DOHH2 (cell line): ENCODE measurements at regions not wholly inside any gene's neighbourhood (a gene's known extent, or its start where the extent isn't known, plus 50 kb on each side); places are given as distances from the start of the nearest gene placed in this dataset.

ENCODE experiments used
- H3F3A ChIP-seq: fragments of 200-600 bp; sonication (generic), shearing (Covaris generic); 2 replicates; pipeline ENCODE4 v1.6.0; 2016; ENCODE audit warnings: antibody characterized with exemption, mild to moderate bottlenecking; ENCODE audit not compliant: control insufficient read depth, insufficient read depth
- H3K27ac ChIP-seq: fragments of 200-600 bp; sonication (generic); 2 replicates; pipeline ENCODE4 v1.5.1; 2014; ENCODE audit warnings: low read depth, mild to moderate bottlenecking, low read length, moderate library complexity
- H3K27me3 ChIP-seq: fragments of 200-600 bp; sonication (generic); 2 replicates; pipeline ENCODE4 v1.6.1; 2014; ENCODE audit warnings: mild to moderate bottlenecking, low read length, mixed read lengths; ENCODE audit not compliant: control insufficient read depth
- H3K36me3 ChIP-seq: fragments of 200-600 bp; sonication (generic); 2 replicates; pipeline ENCODE4 v1.6.1; 2014; ENCODE audit warnings: mild to moderate bottlenecking, low read length, moderate library complexity, mixed read lengths; ENCODE audit not compliant: control insufficient read depth
- H3K4me1 ChIP-seq: fragments of 200-600 bp; sonication (generic); 2 replicates; pipeline ENCODE4 v1.6.1; 2014; ENCODE audit warnings: mild to moderate bottlenecking, low read length, mixed read lengths; ENCODE audit not compliant: control insufficient read depth
- H3K4me2 ChIP-seq: fragments of 200-600 bp; sonication (generic); 2 replicates; pipeline ENCODE4 v1.6.0; 2014; ENCODE audit warnings: mild to moderate bottlenecking, low read length, moderate library complexity
- H3K4me3 ChIP-seq: fragments of 200-600 bp; sonication (generic); 2 replicates; pipeline ENCODE4 v1.5.1; 2014; ENCODE audit warnings: mild to moderate bottlenecking, low read length, mixed read lengths
- H3K79me2 ChIP-seq: fragments of 200-600 bp; sonication (generic); 2 replicates; pipeline ENCODE4 v1.6.1; 2014; ENCODE audit warnings: mild to moderate bottlenecking, low read length, mixed read lengths; ENCODE audit not compliant: control insufficient read depth
- H3K9me2 ChIP-seq: fragments of 200-600 bp; sonication (generic); replicated peaks from 2 replicates; pipeline ENCODE4 v1.6.1; 2014; ENCODE audit warnings: mild to moderate bottlenecking, low read length, mixed read lengths; ENCODE audit not compliant: control insufficient read depth
- H3K9me3 ChIP-seq: fragments of 200-600 bp; sonication (generic); 2 replicates; pipeline ENCODE4 v1.6.1; 2014; ENCODE audit warnings: antibody characterized with exemption, low read length, mixed read lengths; ENCODE audit not compliant: control insufficient read depth, insufficient read depth
- H4K20me1 ChIP-seq: fragments of 200-600 bp; sonication (generic); 2 replicates; pipeline ENCODE4 v1.6.0; 2014; ENCODE audit warnings: low read depth, mild to moderate bottlenecking, antibody characterized with exemption, low read length, moderate library complexity; ENCODE audit not compliant: control insufficient read depth, insufficient read depth
- EZH2phosphoT487 ChIP-seq: fragments of 200-600 bp; sonication (generic); IDR thresholded peaks from 2 replicates; pipeline ENCODE4 v1.6.1; 2017; ENCODE audit warnings: borderline replicate concordance, mild to moderate bottlenecking, antibody characterized with exemption, low read length, moderate library complexity, mixed read lengths
- TF ChIP-seq, protein P1 (sequence below): fragments of 200-600 bp; sonication (generic); IDR thresholded peaks from one replicate; pipeline ENCODE4 v1.5.1; 2014; ENCODE audit warnings: antibody characterized with exemption, mild to moderate bottlenecking, low read depth, low read length; ENCODE audit not compliant: poor library complexity, severe bottlenecking

- H3F3A ChIP-seq = no peaks in the 10 kb centered on the region
- no peaks in the 10 kb centered on the region for H3K36me3 ChIP-seq
- TF ChIP-seq EZH2phosphoT487 = no peak
- TF ChIP-seq, protein P1, sequence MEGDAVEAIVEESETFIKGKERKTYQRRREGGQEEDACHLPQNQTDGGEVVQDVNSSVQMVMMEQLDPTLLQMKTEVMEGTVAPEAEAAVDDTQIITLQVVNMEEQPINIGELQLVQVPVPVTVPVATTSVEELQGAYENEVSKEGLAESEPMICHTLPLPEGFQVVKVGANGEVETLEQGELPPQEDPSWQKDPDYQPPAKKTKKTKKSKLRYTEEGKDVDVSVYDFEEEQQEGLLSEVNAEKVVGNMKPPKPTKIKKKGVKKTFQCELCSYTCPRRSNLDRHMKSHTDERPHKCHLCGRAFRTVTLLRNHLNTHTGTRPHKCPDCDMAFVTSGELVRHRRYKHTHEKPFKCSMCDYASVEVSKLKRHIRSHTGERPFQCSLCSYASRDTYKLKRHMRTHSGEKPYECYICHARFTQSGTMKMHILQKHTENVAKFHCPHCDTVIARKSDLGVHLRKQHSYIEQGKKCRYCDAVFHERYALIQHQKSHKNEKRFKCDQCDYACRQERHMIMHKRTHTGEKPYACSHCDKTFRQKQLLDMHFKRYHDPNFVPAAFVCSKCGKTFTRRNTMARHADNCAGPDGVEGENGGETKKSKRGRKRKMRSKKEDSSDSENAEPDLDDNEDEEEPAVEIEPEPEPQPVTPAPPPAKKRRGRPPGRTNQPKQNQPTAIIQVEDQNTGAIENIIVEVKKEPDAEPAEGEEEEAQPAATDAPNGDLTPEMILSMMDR = no peak
- H3K27ac ChIP-seq = no peak overlapping the region
- H3K9me2 ChIP-seq = no peaks in the 10 kb centered on the region
- no peak overlapping the region for H3K4me2 ChIP-seq
- no peaks in the 10 kb centered on the region for H4K20me1 ChIP-seq
- H3K27me3 ChIP-seq = no peaks in the 10 kb centered on the region
- H3K79me2 ChIP-seq = no peaks in the 10 kb centered on the region
- peaks cover 3% of the 10 kb centered on the region; the same call in 1 of the 2 replicates for H3K9me3 ChIP-seq
- no peaks in the 10 kb centered on the region for H3K4me1 ChIP-seq
- no peak overlapping the region for H3K4me3 ChIP-seq
Measured at GRCh38 chr5:4537489-4537888, 602.6 kb upstream of the ADAMTS16 start.

DNA sequence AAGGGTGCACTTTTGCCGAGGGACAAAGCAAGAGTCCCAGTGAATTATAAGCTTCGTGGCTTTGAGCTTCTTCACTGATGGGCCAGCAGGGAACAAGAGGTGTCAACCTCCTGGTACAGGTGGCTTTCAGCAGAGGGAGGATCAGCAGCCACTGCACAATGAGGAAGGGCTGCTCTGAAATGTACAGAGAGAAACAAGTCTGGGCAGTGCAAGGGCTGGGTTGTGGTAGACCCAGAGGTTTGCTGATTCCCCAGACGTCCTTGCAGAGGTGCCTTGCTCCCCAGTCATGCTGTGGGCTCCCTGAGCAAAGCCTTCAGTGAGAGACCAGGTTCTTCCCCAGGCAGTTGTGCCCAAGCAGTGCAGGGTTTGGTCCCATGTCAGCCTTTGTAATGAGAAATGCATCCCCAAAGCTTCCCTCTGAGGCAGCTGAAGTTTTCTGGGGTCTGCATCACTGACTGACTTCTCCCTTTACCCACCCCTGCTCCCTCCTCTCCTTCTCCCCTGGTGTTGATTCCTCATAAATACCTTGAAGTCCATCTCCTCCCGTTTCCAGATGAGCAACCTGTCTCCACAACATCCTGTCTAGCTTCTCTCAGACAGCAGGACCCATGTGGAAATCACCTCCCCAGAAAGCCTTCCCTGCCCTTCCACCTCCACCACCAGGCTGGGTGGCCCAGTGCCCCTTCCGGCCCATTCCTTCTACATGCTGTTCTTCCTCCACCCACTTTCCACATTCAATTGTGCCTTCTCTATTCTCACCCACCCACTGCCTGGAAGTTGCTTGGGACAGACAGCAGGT is 599.6 kb upstream of the ADAMTS16 start:
- Histone ChIP-seq H3K4me2 (no peak overlapping the region), H3K79me2 (no peaks in the 10 kb centered on the region), H3K36me3 (no peaks in the 10 kb centered on the region), H3K27ac (no peak overlapping the region), H3K27me3 (no peaks in the 10 kb centered on the region), H3K4me1 (no peaks in the 10 kb centered on the region), H3K9me2 (no peaks in the 10 kb centered on the region), H3K4me3 (no peak overlapping the region), H4K20me1 (no peaks in the 10 kb centered on the region), H3K9me3 (peaks cover 3% of the 10 kb centered on the region; the same call in 1 of the 2 replicates), H3F3A (no peaks in the 10 kb centered on the region)
- TF ChIP-seq EZH2phosphoT487 = no peak
- TF ChIP-seq, protein P1 = no peak

GRCh38 chr5:4541334-4541733 is 598.8 kb upstream of the ADAMTS16 start:
- Histone ChIP-seq H3K4me2 (no peak overlapping the region), H3K9me2 (no peaks in the 10 kb centered on the region)

More at GRCh38 chr5:4541334-4541733, 598.8 kb upstream of the ADAMTS16 start:
- peaks cover 3% of the 10 kb centered on the region; the same call in 1 of the 2 replicates for H3K9me3 ChIP-seq
- no peaks in the 10 kb centered on the region for H3K4me1 ChIP-seq
- H4K20me1 ChIP-seq = no peaks in the 10 kb centered on the region
- no peaks in the 10 kb centered on the region for H3K27me3 ChIP-seq
- no peaks in the 10 kb centered on the region for H3F3A ChIP-seq
- no peak overlapping the region for H3K4me3 ChIP-seq
- H3K79me2 ChIP-seq = no peaks in the 10 kb centered on the region
- no peaks in the 10 kb centered on the region for H3K36me3 ChIP-seq
- TF ChIP-seq, protein P1 = no peak
- no peak for TF ChIP-seq EZH2phosphoT487
- no peak overlapping the region for H3K27ac ChIP-seq
